Endothelial cell of umbilical vein (primary cell): ENCODE measurements at regions not wholly inside any gene's neighbourhood (a gene's known extent, or its start where the extent isn't known, plus 50 kb on each side); places are given as distances from the start of the nearest gene placed in this dataset.

Experiments used
- BruUV-seq: library from RNA; stranded (reverse); fragments of 400-500 nt; replicated peaks from 2 replicates; lab custom pipeline; 2021; lab: Mats Ljungman, UMichigan
- CTCF ChIA-PET: fragments of 300-600, 350-600 bp; sonication (Branson Sonifier 250); formaldehyde crosslinking; loops from one replicate; lab custom pipeline; 2021; ENCODE audit warnings: antibody characterized with exemption, inconsistent platforms; lab: Charles Lee
- POLR2A ChIA-PET: fragments of 300-600, 350-600 bp; sonication (Branson Sonifier 250); formaldehyde crosslinking; loops from one replicate; lab custom pipeline; 2021; ENCODE audit warnings: antibody characterized with exemption, inconsistent platforms; lab: Charles Lee
- DNase-seq: peaks from one replicate; pipeline ENCODE4 v3.0.0-alpha.2; 2011; ENCODE audit warnings: low read depth, low spot score
- FAIRE-seq: peaks from 2 replicates; lab custom pipeline; 2011; peaks lifted over from hg19 to GRCh38; lab: Jason Lieb, UNC
- H2AFZ ChIP-seq: 2 replicates; pipeline ENCODE4 v1.6.0; 2012; ENCODE audit warnings: low read depth, low read length, control low read depth, inconsistent platforms
- H3K27ac ChIP-seq: 2 replicates; pipeline ENCODE4 v1.5.1; 2011; ENCODE audit warnings: low read depth, mild to moderate bottlenecking, control low read depth, low read length, moderate library complexity; ENCODE audit not compliant: insufficient read depth
- H3K27me3 ChIP-seq, 2 experiments: 2 replicates each; pipeline versions ENCODE4 v1.6.0 to v1.6.1; 2011; ENCODE audit warnings: low read length in 2 of 2, mixed read lengths in 1 of 2; ENCODE audit not compliant: control insufficient read depth in 2 of 2, insufficient read depth in 2 of 2
- H3K36me3 ChIP-seq, 2 experiments: 2 replicates in 1 of 2; 3 replicates in 1 of 2; pipeline ENCODE4 v1.5.1; 2011; ENCODE audit warnings: low read length in 2 of 2, mild to moderate bottlenecking in 1 of 2, moderate library complexity in 1 of 2; ENCODE audit not compliant: control insufficient read depth in 2 of 2, insufficient read depth in 2 of 2; ENCODE audit errors: extremely low read depth in 1 of 2
- H3K4me1 ChIP-seq: 3 replicates; pipeline ENCODE4 v1.5.1; 2011; ENCODE audit warnings: mild to moderate bottlenecking, low read length; ENCODE audit not compliant: control insufficient read depth, insufficient read depth; ENCODE audit errors: extremely low read depth
- H3K4me2 ChIP-seq: 2 replicates; pipeline ENCODE4 v1.6.1; 2011; ENCODE audit warnings: low read length, control low read depth, mixed read lengths; ENCODE audit not compliant: insufficient read depth
- H3K4me3 ChIP-seq, 3 experiments: fragments of 200-600 bp in 1 of 3; sonication (generic), shearing (Covaris generic) in 1 of 3; replicated peaks in 1 of 3; 2 replicates each; pipeline ENCODE4 v1.5.1; 2011 to 2016; ENCODE audit warnings: control low read depth in 3 of 3, low read length in 3 of 3, mild to moderate bottlenecking in 2 of 3, inconsistent platforms in 1 of 3, low read depth in 1 of 3, moderate library complexity in 1 of 3; ENCODE audit not compliant: insufficient read depth in 1 of 3
- H3K79me2 ChIP-seq: 2 replicates; pipeline ENCODE4 v1.6.0; 2012; ENCODE audit warnings: low read length, inconsistent platforms; ENCODE audit not compliant: control insufficient read depth, insufficient read depth
- H3K9ac ChIP-seq: replicated peaks from 2 replicates; pipeline ENCODE3; 2011; ENCODE audit warnings: low read length, control low read depth; ENCODE audit not compliant: insufficient read depth; ENCODE audit errors: extremely low read depth
- H3K9me1 ChIP-seq: replicated peaks from 3 replicates; pipeline ENCODE4 v1.6.0; 2011; ENCODE audit warnings: mild to moderate bottlenecking, low read length; ENCODE audit not compliant: control insufficient read depth, insufficient read depth; ENCODE audit errors: extremely low read depth
- H3K9me3 ChIP-seq: replicated peaks from 2 replicates; pipeline ENCODE4 v1.5.1; 2012; ENCODE audit warnings: low read length, inconsistent platforms; ENCODE audit not compliant: control insufficient read depth, insufficient read depth
- H4K20me1 ChIP-seq: replicated peaks from 2 replicates; pipeline ENCODE3; 2011; ENCODE audit warnings: mild to moderate bottlenecking, low read length; ENCODE audit not compliant: control insufficient read depth, insufficient read depth; ENCODE audit errors: extremely low read depth
- CTCF ChIP-seq, 2 donors: IDR thresholded peaks; 1 replicate in 1 of 2; 2 replicates in 1 of 2; pipeline ENCODE4 v1.5.1; 2011; ENCODE audit warnings: low read length in 2 of 2, mild to moderate bottlenecking in 2 of 2, moderate library complexity in 2 of 2, control low read depth in 1 of 2, inconsistent platforms in 1 of 2, low read depth in 1 of 2; ENCODE audit not compliant: insufficient read depth in 1 of 2; ENCODE audit errors: extremely low read depth in 1 of 2
- EZH2 ChIP-seq: IDR thresholded peaks from 2 replicates; pipeline ENCODE4 v1.6.1; 2012; ENCODE audit warnings: borderline replicate concordance, low read depth, mild to moderate bottlenecking, moderate library complexity, low read length, inconsistent platforms; ENCODE audit not compliant: severe bottlenecking
- FOS ChIP-seq: IDR thresholded peaks from 2 replicates; pipeline ENCODE4 v1.6.1; 2011; ENCODE audit warnings: mild to moderate bottlenecking, low read length, moderate library complexity, borderline replicate concordance; ENCODE audit not compliant: insufficient read depth
- GATA2 ChIP-seq: IDR thresholded peaks from 2 replicates; pipeline ENCODE4 v1.7.0; 2011; ENCODE audit warnings: low read depth, mild to moderate bottlenecking, moderate library complexity, mixed read lengths, low read length; ENCODE audit not compliant: insufficient read length, insufficient read depth
- JUN ChIP-seq: IDR thresholded peaks from 2 replicates; pipeline ENCODE4 v1.6.1; 2011; ENCODE audit warnings: borderline replicate concordance, low read depth; ENCODE audit not compliant: insufficient read length, insufficient read depth
- MAX ChIP-seq: IDR thresholded peaks from 2 replicates; pipeline ENCODE4 v1.6.1; 2011; ENCODE audit not compliant: insufficient read depth, insufficient read length
- MYC ChIP-seq: IDR thresholded peaks from one replicate; pipeline ENCODE4 v1.6.1; 2011; ENCODE audit warnings: mild to moderate bottlenecking, low read depth, low read length
- POLR2A ChIP-seq: IDR thresholded peaks from 2 replicates; pipeline ENCODE4 v1.6.1; 2012; ENCODE audit warnings: low read depth, mild to moderate bottlenecking, control low read depth, low read length
- POLR2AphosphoS5 ChIP-seq: IDR thresholded peaks from 2 replicates; pipeline ENCODE4 v1.6.1; 2012; ENCODE audit warnings: low read depth, mild to moderate bottlenecking, control low read depth, low read length, moderate library complexity; ENCODE audit not compliant: insufficient read depth
- dilution Hi-C: fragments of 300-500 bp; cut with MboI; formaldehyde crosslinking; loops from one replicate; pipeline ENCODE4 v1.15.0; 2019; ENCODE audit warnings: low sequenced_read_pairs; ENCODE audit not compliant: extremely low pct_ligation_motif_present
- intact Hi-C: fragments of 100-400 bp; cut with micrococcal nuclease; formaldehyde crosslinking; loops from one replicate; pipeline ENCODE4 v1.10.0; 2022

GRCh38 chr14:94974422-94974821, 182.9 kb downstream of the DICER1 start:
- Histone ChIP-seq H3K4me3 (no peak overlapping the region), H2AFZ (no peak overlapping the region), H3K27ac (no peak overlapping the region), H3K27me3 (no peaks in the 10 kb centered on the region), H3K9ac (no peak overlapping the region), H3K4me2 (no peak overlapping the region), H3K36me3 (no peaks in the 10 kb centered on the region), H3K9me1 (no peaks in the 10 kb centered on the region), H3K9me3 (no peaks in the 10 kb centered on the region), H3K4me1 (no peaks in the 10 kb centered on the region), H3K79me2 (no peaks in the 10 kb centered on the region), H4K20me1 (no peaks in the 10 kb centered on the region)
- FAIRE-seq = no peak
- no peak for TF ChIP-seq JUN
- no peak for TF ChIP-seq MYC
- dilution Hi-C loops (no loop called here), intact Hi-C loops (no loop called here)
- CTCF ChIA-PET = no interaction called here
- no TSS peak for BruUV-seq
- DNase-seq = no peak
- POLR2A ChIA-PET = no interaction called here

GRCh38 chr14:94971750-94972149, 185.6 kb downstream of the DICER1 start:
- H4K20me1 ChIP-seq = no peaks in the 10 kb centered on the region
- dilution Hi-C loops = no loop called here
- H3K79me2 ChIP-seq = no peaks in the 10 kb centered on the region
- POLR2A ChIA-PET = no interaction called here
- H2AFZ ChIP-seq = no peak overlapping the region
- H3K9ac ChIP-seq = no peak overlapping the region
- H3K27ac ChIP-seq = no peak overlapping the region
- no peaks in the 10 kb centered on the region for H3K27me3 ChIP-seq
- no peak for DNase-seq
- H3K36me3 ChIP-seq = no peaks in the 10 kb centered on the region
- no peak for FAIRE-seq
- TF ChIP-seq EZH2 (no peak), JUN (no peak), FOS (no peak), POLR2AphosphoS5 (no peak), POLR2A (no peak), MAX (no peak), CTCF (IDR thresholded peaks at IDR 0.05; ENCODE audit: extremely low read depth in 1 of 2, insufficient read depth in 1 of 2, low read depth in 1 of 2, low read length in 2 of 2) (no peak), GATA2 (no peak)
- intact Hi-C loops = no loop called here
- no peaks in the 10 kb centered on the region for H3K9me1 ChIP-seq
- no peak overlapping the region for H3K4me2 ChIP-seq
- BruUV-seq = no TSS peak
- CTCF ChIA-PET = no interaction called here
- no peaks in the 10 kb centered on the region for H3K9me3 ChIP-seq
- H3K4me3 ChIP-seq = no peak overlapping the region
- H3K4me1 ChIP-seq = no peaks in the 10 kb centered on the region
